Mammary epithelial cell (primary cell): ENCODE measurements at regions not wholly inside any gene's neighbourhood (a gene's known extent, or its start where the extent isn't known, plus 50 kb on each side); places are given as distances from the start of the nearest gene placed in this dataset.

Experiments
- EZH2 ChIP-seq: IDR thresholded peaks from 2 replicates; pipeline ENCODE4 v1.6.1; 2012; ENCODE audit warnings: low read length, inconsistent platforms, borderline replicate concordance
- TF ChIP-seq, protein P1 (sequence below), 2 donors: IDR thresholded peaks in 1 of 2; conservative IDR thresholded peaks in 1 of 2; 2 replicates each; pipeline ENCODE4 v1.5.1; 2011 to 2012; ENCODE audit warnings: inconsistent platforms in 2 of 2, low read length in 2 of 2, mild to moderate bottlenecking in 2 of 2, control low read depth in 1 of 2, low read depth in 1 of 2; ENCODE audit not compliant: insufficient read depth in 1 of 2; ENCODE audit errors: extremely low read depth in 1 of 2

DNA sequence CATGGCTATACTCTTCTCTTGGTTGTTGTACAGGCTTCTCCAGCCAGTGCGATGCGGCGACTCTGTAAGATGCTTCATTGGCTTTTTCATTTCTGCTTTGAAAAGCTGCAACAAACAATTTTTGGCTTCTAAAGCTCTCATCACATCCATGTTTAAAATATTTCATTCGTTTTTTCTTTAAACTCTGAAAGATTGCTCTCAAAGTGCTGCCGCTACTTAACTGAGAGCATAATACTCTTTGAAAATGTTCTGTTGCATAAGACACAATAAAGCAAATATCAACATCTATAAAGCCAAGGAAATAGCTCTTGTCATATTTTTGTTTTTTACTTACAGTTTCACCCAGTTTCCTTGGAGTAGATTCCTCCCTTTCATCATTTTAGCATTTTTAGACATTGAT lies 468.3 kb downstream of the TBC1D22A start:
- TF ChIP-seq, protein P1, sequence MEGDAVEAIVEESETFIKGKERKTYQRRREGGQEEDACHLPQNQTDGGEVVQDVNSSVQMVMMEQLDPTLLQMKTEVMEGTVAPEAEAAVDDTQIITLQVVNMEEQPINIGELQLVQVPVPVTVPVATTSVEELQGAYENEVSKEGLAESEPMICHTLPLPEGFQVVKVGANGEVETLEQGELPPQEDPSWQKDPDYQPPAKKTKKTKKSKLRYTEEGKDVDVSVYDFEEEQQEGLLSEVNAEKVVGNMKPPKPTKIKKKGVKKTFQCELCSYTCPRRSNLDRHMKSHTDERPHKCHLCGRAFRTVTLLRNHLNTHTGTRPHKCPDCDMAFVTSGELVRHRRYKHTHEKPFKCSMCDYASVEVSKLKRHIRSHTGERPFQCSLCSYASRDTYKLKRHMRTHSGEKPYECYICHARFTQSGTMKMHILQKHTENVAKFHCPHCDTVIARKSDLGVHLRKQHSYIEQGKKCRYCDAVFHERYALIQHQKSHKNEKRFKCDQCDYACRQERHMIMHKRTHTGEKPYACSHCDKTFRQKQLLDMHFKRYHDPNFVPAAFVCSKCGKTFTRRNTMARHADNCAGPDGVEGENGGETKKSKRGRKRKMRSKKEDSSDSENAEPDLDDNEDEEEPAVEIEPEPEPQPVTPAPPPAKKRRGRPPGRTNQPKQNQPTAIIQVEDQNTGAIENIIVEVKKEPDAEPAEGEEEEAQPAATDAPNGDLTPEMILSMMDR (conservative IDR thresholded peaks at IDR 0.05 in 1 of 2, IDR thresholded peaks at IDR 0.05 in 1 of 2; ENCODE audit: extremely low read depth in 1 of 2, insufficient read depth in 1 of 2, low read depth in 1 of 2, low read length in 2 of 2) = no peak
- no peak for TF ChIP-seq EZH2
